VCaP (cell line): ENCODE measurements at regions not wholly inside any gene's neighbourhood (a gene's known extent, or its start where the extent isn't known, plus 50 kb on each side); places are given as distances from the start of the nearest gene placed in this dataset.
A peak's percentile ranks its signal among the peaks of the same experiment; 100 is the strongest.
"Not testable (repeated sequence)": the region's sequence is repeated elsewhere in the genome, so short reads cannot be mapped to it uniquely, and the experiment has no call there.

Experiments used
- H3K27ac ChIP-seq: fragments of 450-650 bp; 2 replicates; pipeline ENCODE4 v1.5.1; 2017
- TF ChIP-seq, protein P1 (sequence below): fragments of 450-650 bp; conservative IDR thresholded peaks from 2 replicates; pipeline ENCODE4 v1.5.1; 2017; ENCODE audit warnings: mild to moderate bottlenecking, moderate library complexity

DNA sequence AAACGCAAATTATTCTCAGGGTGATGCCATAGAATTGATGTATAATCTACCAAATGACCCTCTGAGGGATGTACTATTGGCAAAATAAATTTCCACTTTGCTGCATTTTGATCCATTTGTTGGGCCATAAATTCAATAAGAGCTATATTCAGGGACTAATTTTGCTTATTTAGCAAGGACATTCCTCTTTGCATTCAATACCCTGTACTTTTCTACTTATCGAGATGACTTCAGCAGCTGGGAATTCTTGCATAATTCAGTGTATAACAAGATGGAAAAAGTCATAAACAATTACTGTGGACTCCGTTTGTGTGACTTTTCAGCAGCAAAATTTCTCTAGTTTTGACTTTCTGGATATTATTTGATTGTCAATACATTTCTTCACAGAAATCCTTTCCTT is 744.7 kb upstream of the CCDC179 start:
- H3K27ac ChIP-seq: no peak overlapping the region
- TF ChIP-seq, protein P1, sequence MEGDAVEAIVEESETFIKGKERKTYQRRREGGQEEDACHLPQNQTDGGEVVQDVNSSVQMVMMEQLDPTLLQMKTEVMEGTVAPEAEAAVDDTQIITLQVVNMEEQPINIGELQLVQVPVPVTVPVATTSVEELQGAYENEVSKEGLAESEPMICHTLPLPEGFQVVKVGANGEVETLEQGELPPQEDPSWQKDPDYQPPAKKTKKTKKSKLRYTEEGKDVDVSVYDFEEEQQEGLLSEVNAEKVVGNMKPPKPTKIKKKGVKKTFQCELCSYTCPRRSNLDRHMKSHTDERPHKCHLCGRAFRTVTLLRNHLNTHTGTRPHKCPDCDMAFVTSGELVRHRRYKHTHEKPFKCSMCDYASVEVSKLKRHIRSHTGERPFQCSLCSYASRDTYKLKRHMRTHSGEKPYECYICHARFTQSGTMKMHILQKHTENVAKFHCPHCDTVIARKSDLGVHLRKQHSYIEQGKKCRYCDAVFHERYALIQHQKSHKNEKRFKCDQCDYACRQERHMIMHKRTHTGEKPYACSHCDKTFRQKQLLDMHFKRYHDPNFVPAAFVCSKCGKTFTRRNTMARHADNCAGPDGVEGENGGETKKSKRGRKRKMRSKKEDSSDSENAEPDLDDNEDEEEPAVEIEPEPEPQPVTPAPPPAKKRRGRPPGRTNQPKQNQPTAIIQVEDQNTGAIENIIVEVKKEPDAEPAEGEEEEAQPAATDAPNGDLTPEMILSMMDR: no peak

DNA sequence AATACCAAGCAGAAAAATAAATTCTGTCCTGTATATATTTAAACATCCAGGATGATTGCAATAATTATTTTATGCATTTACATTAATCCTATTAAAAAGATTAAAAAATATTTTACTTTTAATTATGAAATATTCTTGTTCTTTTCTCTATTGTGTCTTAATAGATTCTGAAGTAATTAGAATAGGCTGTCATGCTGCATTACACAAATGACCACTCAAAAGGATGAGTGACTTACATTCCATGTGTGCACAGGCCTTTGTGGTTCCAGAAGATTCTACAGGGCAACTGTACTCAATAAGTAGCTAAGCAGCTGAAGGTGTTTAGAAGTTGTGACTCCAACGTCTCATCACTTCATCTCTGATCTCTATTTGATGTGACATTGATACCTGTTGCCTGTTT is 745.9 kb upstream of the CCDC179 start:
- TF ChIP-seq, protein P1: no peak
- no peak overlapping the region for H3K27ac ChIP-seq

DNA sequence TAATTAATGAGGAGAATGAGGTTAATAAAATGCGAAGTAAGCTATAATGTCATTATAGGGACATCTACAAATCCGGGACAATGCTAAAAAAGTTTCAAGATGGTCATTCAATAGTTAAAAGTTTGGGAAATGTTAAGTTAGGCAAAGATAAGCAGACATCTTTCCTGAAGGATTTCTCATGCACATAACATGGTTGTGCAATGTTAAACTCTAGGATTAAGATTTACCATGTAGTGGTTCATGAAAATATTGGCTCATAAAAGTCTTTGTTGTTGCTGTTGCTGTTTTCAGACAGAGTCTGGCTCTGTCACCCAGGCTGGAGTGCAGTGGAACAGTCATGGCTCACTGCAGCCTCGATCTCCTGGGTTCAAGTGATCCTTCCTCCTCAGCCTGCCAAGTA is 751.5 kb upstream of the CCDC179 start:
- TF ChIP-seq, protein P1: no peak
- H3K27ac ChIP-seq: no peak overlapping the region

DNA sequence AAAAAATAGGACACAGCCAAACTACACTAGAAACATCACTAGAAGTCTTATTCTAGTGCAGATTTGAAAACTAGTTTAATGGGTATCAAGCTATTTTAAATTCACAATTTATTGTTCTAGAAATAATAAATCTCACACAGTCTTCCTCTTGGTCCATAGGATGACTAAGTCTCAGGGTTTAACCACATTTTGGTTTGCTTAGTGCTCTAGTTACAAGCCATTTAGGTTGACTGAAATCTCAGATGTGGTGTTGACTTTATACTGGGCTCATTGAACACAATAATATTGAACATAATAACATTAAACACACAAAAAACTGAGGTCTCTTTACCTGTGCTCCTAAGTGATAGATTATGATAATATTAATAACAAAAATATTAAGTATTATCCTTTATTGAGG is 760.3 kb upstream of the CCDC179 start:
- no peak overlapping the region for H3K27ac ChIP-seq
- TF ChIP-seq, protein P1: no peak

DNA sequence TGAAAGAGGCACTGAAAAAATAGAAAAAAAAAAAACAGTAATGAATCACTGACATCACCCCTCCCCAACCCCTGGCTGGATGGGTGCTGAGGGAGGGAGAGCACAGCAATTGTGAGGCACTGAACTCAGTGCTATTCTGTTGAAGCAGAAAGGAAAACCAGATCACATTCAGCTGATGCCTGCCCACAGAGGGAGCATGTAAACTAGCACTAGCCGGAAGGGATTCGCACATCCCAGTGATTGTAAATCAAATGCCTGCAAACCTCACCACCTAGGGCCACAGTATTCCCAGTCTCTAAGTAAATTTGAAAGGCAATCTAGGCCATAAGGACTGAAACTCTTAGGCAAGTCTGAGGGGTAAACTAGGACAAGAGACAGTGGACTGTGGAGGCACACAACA is 772.0 kb upstream of the CCDC179 start:
- TF ChIP-seq, protein P1: no peak
- H3K27ac ChIP-seq: no peak overlapping the region

DNA sequence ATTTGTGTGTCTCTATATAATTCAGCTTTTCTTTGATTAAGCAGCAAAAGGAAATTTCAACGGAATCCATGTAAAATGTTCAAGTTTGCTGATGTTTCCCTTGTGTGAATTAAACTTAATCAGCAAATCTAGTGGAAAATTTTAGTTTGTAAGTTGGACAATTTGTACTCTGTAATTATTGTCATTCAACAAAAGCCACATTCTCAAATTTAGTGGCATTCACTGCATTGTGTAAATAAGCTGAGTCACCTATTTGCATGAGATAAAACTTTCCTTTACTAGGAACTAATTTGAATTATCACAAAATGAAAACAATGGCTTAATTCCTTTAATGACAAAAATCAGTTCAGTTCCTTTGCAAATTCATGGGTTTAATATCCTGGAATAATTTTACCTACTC is 784.2 kb upstream of the CCDC179 start:
- H3K27ac ChIP-seq: no peak overlapping the region
- TF ChIP-seq, protein P1: no peak

DNA sequence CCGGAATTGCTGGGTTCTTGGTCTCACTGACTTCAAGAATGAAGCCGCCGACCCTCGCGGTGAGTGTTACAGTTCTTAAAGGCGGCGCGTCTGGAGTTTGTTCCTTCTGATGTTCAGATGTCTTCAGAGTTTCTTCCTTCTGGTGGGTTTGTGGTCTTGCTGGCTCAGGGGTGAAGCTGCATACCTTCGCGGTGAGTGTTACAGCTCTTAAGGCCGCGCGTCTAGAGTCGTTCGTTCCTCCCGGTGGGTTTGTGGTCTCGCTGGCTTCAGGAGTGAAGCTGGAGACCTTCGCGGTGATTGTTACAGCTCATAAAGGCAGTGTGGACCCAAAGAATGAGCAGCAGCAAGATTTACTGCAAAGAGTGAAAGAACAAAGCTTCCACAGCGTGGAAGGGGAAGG is 792.1 kb upstream of the CCDC179 start:
- not testable (repeated sequence) for H3K27ac ChIP-seq

DNA sequence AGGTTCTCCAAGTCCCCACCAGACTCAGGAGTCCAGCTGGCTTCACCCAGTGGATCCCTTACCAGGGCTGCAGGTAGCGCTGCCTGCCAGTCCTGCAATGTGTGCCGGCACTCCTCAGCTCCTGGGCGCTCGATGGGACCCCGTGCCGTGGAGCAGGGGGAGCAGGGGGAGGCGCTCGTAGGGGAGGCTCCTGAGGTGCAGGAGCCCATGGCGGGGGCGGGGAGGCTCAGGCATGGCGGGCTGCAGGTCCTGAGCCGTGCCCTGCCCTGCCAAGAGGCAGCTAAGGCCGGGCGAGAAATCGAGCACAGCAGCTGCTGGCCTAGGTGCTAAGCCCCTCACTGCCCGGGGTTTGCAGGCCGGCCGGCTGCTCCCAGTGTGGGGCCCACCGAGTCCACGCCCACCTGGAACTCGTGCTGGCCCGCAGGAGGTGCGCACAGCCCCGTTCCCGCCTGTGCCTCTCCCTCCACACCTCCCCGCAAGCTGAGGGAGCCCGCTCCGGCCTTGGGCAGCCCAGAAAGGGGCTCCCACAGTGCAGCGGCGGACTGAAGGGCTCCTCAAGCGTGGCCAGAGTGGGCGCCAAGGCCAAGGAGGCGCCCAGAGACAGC is 792.9 kb upstream of the CCDC179 start:
- H3K27ac ChIP-seq: peak overlapping the region; percentile 45
- TF ChIP-seq, protein P1: no peak
